ENCODE measurements at regions not wholly inside any gene's neighbourhood (a gene's known extent, or its start where the extent isn't known, plus 50 kb on each side); places are given as distances from the start of the nearest gene placed in this dataset.
"Not testable (repeated sequence)": the region's sequence is repeated elsewhere in the genome, so short reads cannot be mapped to it uniquely, and the experiment has no call there.

- Histone ChIP-seq H3K4me1 (no peaks in the 10 kb centered on the region), H3K9me3 (no peaks in the 10 kb centered on the region), H3K4me3 (ENCODE audit: low read depth, low read length) (no peak overlapping the region), H3K36me3 (no peaks in the 10 kb centered on the region), H3K27me3 (no peaks in the 10 kb centered on the region)
- DNase-seq: no peak
- no peak for TF ChIP-seq CTCF (IDR thresholded peaks at IDR 0.05; ENCODE audit: low read depth, low read length)
Measured at GRCh38 chr4:14410516-14410915, 591.8 kb upstream of the CPEB2 start.

- no peak for TF ChIP-seq CTCF (IDR thresholded peaks at IDR 0.05; ENCODE audit: low read depth, low read length)
- no peak for DNase-seq
- Histone ChIP-seq H3K4me1 (no peaks in the 10 kb centered on the region), H3K9me3 (no peaks in the 10 kb centered on the region), H3K27me3 (no peaks in the 10 kb centered on the region), H3K4me3 (ENCODE audit: low read depth, low read length) (no peak overlapping the region), H3K36me3 (no peaks in the 10 kb centered on the region)
Measured at GRCh38 chr4:14415146-14415545, 587.1 kb upstream of the CPEB2 start.

GRCh38 chr4:14419516-14419915 is 582.8 kb upstream of the CPEB2 start:
- TF ChIP-seq CTCF (IDR thresholded peaks at IDR 0.05; ENCODE audit: low read depth, low read length): no peak
- Histone ChIP-seq H3K9me3 (no peaks in the 10 kb centered on the region), H3K27me3 (no peaks in the 10 kb centered on the region), H3K4me1 (no peaks in the 10 kb centered on the region), H3K36me3 (no peaks in the 10 kb centered on the region), H3K4me3 (ENCODE audit: low read depth, low read length) (no peak overlapping the region)
- DNase-seq: no peak

GRCh38 chr4:14426297-14426696 is 576.0 kb upstream of the CPEB2 start:
- H3K9me3 ChIP-seq; H3K4me3 ChIP-seq (ENCODE audit: low read depth, low read length); H3K36me3 ChIP-seq; H3K27me3 ChIP-seq; H3K4me1 ChIP-seq; DNase-seq: not testable (repeated sequence)

GRCh38 chr4:14428125-14428524 is 574.2 kb upstream of the CPEB2 start:
- no peaks in the 10 kb centered on the region for H3K27me3 ChIP-seq
- no peaks in the 10 kb centered on the region for H3K9me3 ChIP-seq
- H3K4me1 ChIP-seq: no peaks in the 10 kb centered on the region
- DNase-seq: no peak
- H3K4me3 ChIP-seq (ENCODE audit: low read depth, low read length): no peak overlapping the region
- H3K36me3 ChIP-seq: no peaks in the 10 kb centered on the region
- no peak for TF ChIP-seq CTCF (IDR thresholded peaks at IDR 0.05; ENCODE audit: low read depth, low read length)

GRCh38 chr4:14431155-14432134 is 570.8 kb upstream of the CPEB2 start:
- Histone ChIP-seq H3K4me3 (ENCODE audit: low read depth, low read length) (no peak overlapping the region), H3K27me3 (no peaks in the 10 kb centered on the region), H3K36me3 (no peaks in the 10 kb centered on the region), H3K4me1 (no peaks in the 10 kb centered on the region), H3K9me3 (no peaks in the 10 kb centered on the region)
- no peak for TF ChIP-seq CTCF (IDR thresholded peaks at IDR 0.05; ENCODE audit: low read depth, low read length)
- DNase-seq: no peak

Measured in BE2C (cell line).